ENCODE measurements at regions not wholly inside any gene's neighbourhood (a gene's known extent, or its start where the extent isn't known, plus 50 kb on each side); places are given as distances from the start of the nearest gene placed in this dataset.

DNA sequence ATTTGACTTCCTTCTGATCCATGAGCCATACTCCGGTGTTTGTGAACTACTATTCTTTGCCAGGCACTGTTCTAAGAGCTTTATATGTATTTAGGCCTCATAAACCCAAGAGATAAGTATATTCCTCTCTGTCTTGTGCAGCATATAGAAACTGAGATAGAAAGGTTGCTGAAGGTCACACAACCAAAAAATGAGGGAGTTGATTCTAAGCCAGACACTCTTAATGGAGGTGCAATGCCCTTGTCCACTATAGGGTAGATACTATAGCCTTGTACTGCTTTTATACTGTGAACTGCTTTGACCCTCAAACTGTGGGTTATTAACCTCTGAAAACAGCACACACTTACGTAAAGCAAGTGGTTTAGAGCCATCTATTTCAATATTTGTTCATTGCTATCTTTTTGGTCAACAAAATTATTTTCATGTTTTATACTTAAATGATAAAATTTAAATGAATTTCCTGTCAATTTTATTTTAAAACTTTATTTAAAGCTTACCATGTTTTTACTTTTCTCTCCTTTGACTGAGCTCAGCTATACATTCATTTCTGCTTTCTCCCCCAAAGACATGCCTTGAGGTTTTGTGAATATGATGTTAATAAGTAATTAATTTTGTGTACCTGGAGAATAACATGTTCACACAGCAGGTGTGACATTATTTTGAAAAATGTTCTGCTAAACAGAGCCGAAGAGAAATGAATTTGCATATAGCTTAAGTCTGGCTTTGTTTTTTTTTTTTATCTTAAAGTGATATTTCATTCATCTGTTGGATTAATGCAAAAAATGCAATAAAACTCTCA lies 687.3 kb downstream of the DNAJB9 start:
- POLR2A ChIA-PET: no interaction called here
- Histone ChIP-seq H3K4me3 (ENCODE audit: low read depth, low read length) (no peak overlapping the region), H3K36me3 (ENCODE audit: control insufficient read depth in 2 of 2, insufficient read depth in 1 of 2, low read length in 2 of 2) (no peaks in the 10 kb centered on the region), H3K9me3 (ENCODE audit: control insufficient read depth, insufficient read depth, low read depth, low read length) (no peaks in the 10 kb centered on the region), H3K4me1 (ENCODE audit: control insufficient read depth, insufficient read depth, low read length) (no peaks in the 10 kb centered on the region), H3K27ac (ENCODE audit: extremely low read depth, low read depth, low read length) (no peak overlapping the region)
- CTCF ChIA-PET: interaction anchor here (0.9 kb wide), 1 partner anchor 285 kb away, joined by 3 read pairs; no protein-coding TSS in a partner anchor
- no peak for TF ChIP-seq ZNF146 (tag by site-specific recombination; IDR thresholded peaks at IDR 0.05)
- no peak for TF ChIP-seq GLIS1 (tag by site-specific recombination; IDR thresholded peaks at IDR 0.05)
- TF ChIP-seq ZNF514 (tag by site-specific recombination; IDR thresholded peaks at IDR 0.05): no peak
- TF ChIP-seq ZNF10 (tag by site-specific recombination; IDR thresholded peaks at IDR 0.05): no peak
- TF ChIP-seq ZNF560 (tag by site-specific recombination; IDR thresholded peaks at IDR 0.05; ENCODE audit: borderline replicate concordance): no peak
- TF ChIP-seq, protein P1, sequence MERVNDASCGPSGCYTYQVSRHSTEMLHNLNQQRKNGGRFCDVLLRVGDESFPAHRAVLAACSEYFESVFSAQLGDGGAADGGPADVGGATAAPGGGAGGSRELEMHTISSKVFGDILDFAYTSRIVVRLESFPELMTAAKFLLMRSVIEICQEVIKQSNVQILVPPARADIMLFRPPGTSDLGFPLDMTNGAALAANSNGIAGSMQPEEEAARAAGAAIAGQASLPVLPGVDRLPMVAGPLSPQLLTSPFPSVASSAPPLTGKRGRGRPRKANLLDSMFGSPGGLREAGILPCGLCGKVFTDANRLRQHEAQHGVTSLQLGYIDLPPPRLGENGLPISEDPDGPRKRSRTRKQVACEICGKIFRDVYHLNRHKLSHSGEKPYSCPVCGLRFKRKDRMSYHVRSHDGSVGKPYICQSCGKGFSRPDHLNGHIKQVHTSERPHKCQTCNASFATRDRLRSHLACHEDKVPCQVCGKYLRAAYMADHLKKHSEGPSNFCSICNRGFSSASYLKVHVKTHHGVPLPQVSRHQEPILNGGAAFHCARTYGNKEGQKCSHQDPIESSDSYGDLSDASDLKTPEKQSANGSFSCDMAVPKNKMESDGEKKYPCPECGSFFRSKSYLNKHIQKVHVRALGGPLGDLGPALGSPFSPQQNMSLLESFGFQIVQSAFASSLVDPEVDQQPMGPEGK (tag by site-specific recombination; IDR thresholded peaks at IDR 0.05): no peak
- TF ChIP-seq, protein P2, sequence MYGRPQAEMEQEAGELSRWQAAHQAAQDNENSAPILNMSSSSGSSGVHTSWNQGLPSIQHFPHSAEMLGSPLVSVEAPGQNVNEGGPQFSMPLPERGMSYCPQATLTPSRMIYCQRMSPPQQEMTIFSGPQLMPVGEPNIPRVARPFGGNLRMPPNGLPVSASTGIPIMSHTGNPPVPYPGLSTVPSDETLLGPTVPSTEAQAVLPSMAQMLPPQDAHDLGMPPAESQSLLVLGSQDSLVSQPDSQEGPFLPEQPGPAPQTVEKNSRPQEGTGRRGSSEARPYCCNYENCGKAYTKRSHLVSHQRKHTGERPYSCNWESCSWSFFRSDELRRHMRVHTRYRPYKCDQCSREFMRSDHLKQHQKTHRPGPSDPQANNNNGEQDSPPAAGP (tag by site-specific recombination; IDR thresholded peaks at IDR 0.05): no peak
- no peak for TF ChIP-seq ZFP41 (tag by site-specific recombination; IDR thresholded peaks at IDR 0.05; ENCODE audit: borderline replicate concordance)
- TF ChIP-seq GFI1B (tag by site-specific recombination; IDR thresholded peaks at IDR 0.05): no peak
- no peak for TF ChIP-seq ZNF501 (tag by site-specific recombination; IDR thresholded peaks at IDR 0.05)
- TF ChIP-seq, protein P3, sequence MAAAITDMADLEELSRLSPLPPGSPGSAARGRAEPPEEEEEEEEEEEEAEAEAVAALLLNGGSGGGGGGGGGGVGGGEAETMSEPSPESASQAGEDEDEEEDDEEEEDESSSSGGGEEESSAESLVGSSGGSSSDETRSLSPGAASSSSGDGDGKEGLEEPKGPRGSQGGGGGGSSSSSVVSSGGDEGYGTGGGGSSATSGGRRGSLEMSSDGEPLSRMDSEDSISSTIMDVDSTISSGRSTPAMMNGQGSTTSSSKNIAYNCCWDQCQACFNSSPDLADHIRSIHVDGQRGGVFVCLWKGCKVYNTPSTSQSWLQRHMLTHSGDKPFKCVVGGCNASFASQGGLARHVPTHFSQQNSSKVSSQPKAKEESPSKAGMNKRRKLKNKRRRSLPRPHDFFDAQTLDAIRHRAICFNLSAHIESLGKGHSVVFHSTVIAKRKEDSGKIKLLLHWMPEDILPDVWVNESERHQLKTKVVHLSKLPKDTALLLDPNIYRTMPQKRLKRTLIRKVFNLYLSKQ (tag by site-specific recombination; IDR thresholded peaks at IDR 0.05; ENCODE audit: borderline replicate concordance): no peak
- TF ChIP-seq, protein P4, sequence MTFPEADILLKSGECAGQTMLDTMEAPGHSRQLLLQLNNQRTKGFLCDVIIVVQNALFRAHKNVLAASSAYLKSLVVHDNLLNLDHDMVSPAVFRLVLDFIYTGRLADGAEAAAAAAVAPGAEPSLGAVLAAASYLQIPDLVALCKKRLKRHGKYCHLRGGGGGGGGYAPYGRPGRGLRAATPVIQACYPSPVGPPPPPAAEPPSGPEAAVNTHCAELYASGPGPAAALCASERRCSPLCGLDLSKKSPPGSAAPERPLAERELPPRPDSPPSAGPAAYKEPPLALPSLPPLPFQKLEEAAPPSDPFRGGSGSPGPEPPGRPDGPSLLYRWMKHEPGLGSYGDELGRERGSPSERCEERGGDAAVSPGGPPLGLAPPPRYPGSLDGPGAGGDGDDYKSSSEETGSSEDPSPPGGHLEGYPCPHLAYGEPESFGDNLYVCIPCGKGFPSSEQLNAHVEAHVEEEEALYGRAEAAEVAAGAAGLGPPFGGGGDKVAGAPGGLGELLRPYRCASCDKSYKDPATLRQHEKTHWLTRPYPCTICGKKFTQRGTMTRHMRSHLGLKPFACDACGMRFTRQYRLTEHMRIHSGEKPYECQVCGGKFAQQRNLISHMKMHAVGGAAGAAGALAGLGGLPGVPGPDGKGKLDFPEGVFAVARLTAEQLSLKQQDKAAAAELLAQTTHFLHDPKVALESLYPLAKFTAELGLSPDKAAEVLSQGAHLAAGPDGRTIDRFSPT (tag by site-specific recombination; IDR thresholded peaks at IDR 0.05): no peak

DNA sequence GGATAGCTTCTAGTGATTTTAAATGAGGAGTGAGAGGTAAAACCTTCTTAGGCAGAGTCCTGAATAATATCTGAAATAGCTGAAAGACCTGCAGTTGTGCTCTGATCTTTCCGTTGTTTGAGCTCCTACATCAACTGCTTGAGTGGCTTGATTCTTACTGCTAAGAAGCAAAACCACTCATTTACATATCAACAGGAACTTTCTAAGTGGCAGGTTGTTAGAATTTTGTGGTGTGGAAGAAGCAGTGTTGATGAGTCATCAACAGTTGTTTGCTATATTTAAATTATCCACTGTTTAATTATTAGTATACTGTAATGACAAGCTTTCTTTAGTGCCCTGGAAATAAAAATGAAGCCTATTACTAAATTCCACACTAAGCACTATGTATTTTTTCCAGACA lies 689.5 kb downstream of the DNAJB9 start:
- Histone ChIP-seq H3K27ac (ENCODE audit: extremely low read depth, low read depth, low read length) (no peak overlapping the region), H3K4me3 (ENCODE audit: low read depth, low read length) (no peak overlapping the region), H3K9me3 (ENCODE audit: control insufficient read depth, insufficient read depth, low read depth, low read length) (no peaks in the 10 kb centered on the region), H3K4me1 (ENCODE audit: control insufficient read depth, insufficient read depth, low read length) (no peaks in the 10 kb centered on the region), H3K36me3 (ENCODE audit: control insufficient read depth in 2 of 2, insufficient read depth in 1 of 2, low read length in 2 of 2) (no peaks in the 10 kb centered on the region)
- POLR2A ChIA-PET: no interaction called here
- TF ChIP-seq ZNF394 (tag by site-specific recombination; IDR thresholded peaks at IDR 0.05; ENCODE audit: borderline replicate concordance) (no peak), ZNF366 (tag by site-specific recombination; conservative IDR thresholded peaks at IDR 0.05) (no peak), ZNF514 (tag by site-specific recombination; IDR thresholded peaks at IDR 0.05) (no peak), TRIM28 (IDR thresholded peaks at IDR 0.05; ENCODE audit: borderline replicate concordance, low read length) (no peak), ZBTB48 (tag by site-specific recombination; IDR thresholded peaks at IDR 0.05) (no peak), ZFHX2 (tag by site-specific recombination; conservative IDR thresholded peaks at IDR 0.05) (no peak), SP7 (tag by site-specific recombination; IDR thresholded peaks at IDR 0.05) (no peak), ZNF660 (tag by site-specific recombination; IDR thresholded peaks at IDR 0.05) (no peak), KLF9 (tag by site-specific recombination; IDR thresholded peaks at IDR 0.05; ENCODE audit: low read depth) (no peak)
- TF ChIP-seq, protein P5, sequence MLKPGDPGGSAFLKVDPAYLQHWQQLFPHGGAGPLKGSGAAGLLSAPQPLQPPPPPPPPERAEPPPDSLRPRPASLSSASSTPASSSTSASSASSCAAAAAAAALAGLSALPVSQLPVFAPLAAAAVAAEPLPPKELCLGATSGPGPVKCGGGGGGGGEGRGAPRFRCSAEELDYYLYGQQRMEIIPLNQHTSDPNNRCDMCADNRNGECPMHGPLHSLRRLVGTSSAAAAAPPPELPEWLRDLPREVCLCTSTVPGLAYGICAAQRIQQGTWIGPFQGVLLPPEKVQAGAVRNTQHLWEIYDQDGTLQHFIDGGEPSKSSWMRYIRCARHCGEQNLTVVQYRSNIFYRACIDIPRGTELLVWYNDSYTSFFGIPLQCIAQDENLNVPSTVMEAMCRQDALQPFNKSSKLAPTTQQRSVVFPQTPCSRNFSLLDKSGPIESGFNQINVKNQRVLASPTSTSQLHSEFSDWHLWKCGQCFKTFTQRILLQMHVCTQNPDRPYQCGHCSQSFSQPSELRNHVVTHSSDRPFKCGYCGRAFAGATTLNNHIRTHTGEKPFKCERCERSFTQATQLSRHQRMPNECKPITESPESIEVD (tag by site-specific recombination; IDR thresholded peaks at IDR 0.05): no peak
- CTCF ChIA-PET: no interaction called here
